HG03064 (cell line): ENCODE measurements at regions not wholly inside any gene's neighbourhood (a gene's known extent, or its start where the extent isn't known, plus 50 kb on each side); places are given as distances from the start of the nearest gene placed in this dataset.

ENCODE experiments used
- ATAC-seq: cut with Tn5 transposase; IDR thresholded peaks from one replicate; pipeline ENCODE4 v1.9.1; 2021; ENCODE audit warnings: low read depth; ENCODE audit not compliant: unreplicated experiment

DNA sequence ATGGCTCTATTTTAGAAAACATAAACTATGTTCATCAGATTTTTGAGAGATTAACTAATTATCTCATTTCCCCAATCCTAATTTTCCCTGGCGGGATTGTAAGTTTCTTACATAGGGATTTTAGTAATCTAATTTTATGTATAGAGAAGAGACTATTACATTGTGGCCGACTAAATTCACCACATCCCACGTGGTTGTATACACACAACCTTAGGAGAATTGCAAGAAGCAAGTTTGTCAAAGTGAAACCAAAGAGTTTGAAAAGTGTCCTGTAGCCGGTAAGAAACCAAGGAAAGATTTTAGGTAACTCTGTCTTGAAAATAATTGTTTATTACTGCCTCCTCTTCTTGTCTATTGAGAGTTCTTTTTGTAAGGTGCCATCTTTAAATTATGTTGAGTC lies 550.6 kb downstream of the LTN1 start:
- no peak for ATAC-seq

DNA sequence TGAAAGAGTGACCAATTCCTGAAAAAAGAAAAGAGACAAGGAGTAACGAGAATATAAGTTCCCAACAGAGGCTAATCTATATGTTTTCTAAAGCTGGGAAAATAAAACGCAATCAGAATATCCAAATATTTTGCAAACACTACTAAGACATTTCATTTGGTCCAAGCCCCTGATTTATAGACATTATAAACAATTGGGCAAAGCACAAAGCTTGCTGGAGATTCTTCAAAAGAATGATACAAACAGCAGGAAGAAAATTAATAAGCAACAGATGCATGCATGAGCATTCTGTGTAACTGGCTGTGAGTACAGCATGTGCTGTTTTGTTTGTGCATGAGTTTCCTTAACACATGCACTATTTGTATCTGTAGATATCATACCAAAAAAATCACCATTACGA lies 552.9 kb downstream of the LTN1 start:
- no peak for ATAC-seq

DNA sequence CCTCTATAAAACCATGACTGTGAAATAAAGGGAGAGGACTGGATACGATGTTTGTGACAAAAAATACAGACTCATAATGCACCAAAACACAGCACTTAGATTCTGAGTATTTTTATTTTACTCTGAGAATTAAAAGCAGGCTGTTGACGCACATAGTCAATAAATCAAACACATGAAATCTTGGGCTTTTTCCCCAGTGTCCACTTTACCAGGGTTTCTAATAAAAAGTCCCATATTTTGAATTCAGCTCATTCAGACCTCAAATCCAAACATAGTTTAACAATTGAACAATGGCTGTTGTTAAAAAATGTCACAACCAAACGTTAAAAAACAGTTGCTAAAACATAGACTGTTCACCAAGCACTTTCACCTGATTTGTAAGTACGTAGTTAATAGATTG lies 553.4 kb downstream of the LTN1 start:
- no peak for ATAC-seq

DNA sequence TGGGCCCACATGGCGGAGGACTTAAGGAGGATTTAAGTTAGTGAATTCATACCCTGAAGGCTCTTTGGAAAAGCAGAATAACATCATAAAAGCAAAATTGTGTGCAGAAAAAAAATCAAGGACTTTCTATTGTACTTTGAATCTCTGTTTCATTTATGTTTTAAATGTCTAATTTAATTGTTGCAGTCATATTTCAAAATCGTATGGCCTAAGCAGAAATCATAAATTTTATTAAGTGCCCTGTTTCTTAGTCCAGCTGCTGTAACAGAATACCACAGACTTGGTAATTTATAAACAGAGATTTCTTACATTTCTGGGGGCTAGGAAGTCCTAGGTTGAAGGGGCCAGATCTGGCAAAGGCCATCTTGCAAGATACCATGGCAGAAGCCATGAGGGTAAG lies 555.6 kb downstream of the LTN1 start:
- no peak for ATAC-seq

DNA sequence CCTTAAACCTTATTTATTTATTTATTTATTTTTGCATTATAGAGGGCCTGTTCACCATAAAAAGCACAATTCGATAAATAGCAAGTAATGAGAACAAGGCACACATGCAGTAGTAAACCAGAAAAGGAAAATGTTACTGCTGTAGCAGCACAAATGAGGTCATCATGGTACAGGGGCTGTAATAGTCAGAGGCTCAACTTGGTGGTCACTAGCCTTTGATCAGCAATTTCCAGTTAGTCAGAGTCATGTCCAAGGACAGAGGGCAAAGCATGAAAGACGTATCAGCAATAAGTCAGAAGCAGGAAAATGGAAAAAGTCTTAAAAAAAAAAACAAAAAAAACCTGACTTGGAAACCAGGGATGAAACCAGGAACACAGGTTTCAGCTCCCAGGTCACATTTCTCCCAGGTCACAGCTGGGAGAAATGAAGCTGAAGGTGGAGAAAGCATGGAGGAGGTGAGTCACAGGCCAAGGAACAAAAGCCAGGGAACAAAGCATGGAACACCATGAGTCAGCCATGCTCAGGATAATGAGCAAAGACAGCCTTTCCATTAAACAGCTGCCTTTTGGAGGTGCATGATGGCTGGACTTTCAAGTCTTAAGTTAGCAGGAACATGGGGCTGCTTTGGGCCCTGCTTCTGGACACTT lies 556.3 kb downstream of the LTN1 start:
- ATAC-seq: no peak

DNA sequence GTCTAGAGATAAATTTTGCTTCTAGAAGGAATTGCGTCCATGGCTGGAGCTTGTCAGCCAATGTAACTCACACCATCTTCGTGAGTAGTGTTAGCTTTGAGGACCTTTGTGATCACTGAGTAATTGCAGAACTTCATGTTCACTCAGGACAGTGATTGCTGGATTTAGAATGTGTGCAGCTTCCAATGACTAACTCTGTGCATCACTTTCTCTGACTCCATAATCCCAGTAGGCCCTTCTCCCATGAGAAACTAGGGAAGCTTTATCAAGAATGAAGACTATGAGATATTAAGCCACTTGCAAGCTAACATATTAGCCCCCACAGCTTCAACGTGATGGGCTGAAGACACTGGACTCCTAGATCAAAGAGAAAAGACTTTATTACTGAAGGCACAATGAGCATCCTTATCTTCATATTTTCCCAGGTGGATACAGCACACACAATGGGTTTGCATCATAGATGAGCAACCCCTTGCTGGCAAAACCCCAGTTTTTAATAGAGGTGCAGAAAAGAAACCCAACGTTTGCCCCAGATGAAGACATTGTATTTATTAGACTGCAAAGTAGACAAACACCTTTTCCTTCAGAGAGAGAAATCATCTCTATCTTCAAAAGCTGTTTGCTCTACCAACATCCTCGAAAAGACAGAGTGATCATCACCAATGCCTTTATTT lies 561.0 kb downstream of the LTN1 start:
- no peak for ATAC-seq

DNA sequence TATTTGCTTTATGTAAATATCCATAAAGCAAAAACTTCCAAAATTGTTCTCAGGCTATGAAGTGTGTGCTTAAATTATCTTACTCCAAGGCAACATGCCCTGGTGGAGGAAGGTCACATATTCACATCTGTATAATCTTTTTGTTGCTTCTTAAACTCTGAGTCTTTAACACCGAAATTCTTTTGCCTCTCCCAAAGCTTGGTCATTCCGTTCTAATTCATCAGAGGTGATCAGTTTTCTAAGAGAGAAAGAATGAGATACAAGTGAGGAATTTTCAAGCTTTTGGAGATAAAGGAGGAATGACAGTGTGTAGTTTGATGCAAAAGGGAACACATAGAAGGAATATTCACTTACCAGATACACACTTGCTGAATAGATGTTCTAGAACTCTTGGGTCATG lies 561.7 kb downstream of the LTN1 start:
- ATAC-seq: no peak

DNA sequence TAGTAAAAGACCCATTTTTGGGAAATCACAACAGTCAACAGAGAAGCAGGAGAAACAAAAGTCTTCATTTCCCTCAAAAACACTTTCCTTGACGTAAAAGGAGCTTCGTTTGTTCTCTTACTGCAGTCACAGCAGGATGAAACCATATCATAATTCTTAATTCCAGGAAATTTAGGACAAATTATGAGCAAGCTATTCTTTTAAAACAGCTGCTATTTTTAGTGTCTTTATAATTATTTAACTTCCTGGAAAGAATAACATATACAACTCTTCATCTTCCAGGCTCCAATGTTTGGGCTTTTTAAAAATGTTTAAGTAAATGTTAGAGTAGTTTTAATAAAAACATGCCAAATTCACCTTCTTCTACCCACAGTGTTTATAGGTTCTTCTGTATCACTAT lies 563.5 kb downstream of the LTN1 start:
- ATAC-seq: no peak

DNA sequence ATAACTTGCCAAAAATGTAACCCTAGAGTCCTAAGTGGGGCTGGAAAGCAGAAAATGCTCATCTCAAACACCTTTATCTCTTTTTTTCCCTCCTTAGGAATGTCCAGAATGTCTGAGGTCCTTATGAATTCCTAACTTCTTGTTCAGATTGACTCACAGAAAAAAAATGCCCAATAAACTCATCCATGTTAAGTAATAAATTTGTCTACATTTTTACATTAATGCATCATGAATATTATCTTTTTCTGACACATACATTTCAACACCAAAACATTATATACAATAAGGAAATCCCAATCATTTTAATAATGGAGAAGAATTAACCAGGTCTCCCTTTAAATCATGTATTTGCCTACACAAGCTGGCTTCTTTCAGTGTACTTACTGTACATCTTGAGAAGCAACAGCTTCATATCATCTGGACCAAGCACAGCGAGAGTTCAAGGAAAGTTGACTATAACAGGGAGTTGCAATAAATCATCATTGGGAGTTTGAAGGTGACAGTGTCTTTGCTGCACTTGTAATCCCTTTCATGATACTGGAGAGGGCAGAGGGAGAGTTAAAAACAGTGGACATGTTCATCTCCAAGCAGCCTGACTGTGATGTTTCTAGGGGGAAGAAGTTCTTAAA lies 565.2 kb downstream of the LTN1 start:
- no peak for ATAC-seq

DNA sequence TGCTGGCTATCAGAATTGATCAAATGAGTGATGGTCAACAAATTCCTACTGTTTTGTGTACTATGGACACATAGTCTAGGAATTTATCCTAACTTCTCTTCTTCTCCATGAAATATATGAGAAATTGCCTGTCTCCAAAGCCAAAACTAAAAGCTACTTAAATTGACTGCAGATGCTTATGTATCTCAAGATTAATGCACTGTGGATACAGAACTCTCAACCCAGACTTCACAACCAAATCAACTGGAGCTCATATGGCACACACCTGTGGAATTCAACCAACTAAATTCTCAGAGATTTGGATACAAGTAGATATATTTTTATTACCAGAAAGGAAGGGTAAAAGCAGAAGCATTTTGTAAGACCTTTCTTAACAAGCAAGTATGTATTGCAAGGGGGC lies 566.1 kb downstream of the LTN1 start:
- no peak for ATAC-seq

DNA sequence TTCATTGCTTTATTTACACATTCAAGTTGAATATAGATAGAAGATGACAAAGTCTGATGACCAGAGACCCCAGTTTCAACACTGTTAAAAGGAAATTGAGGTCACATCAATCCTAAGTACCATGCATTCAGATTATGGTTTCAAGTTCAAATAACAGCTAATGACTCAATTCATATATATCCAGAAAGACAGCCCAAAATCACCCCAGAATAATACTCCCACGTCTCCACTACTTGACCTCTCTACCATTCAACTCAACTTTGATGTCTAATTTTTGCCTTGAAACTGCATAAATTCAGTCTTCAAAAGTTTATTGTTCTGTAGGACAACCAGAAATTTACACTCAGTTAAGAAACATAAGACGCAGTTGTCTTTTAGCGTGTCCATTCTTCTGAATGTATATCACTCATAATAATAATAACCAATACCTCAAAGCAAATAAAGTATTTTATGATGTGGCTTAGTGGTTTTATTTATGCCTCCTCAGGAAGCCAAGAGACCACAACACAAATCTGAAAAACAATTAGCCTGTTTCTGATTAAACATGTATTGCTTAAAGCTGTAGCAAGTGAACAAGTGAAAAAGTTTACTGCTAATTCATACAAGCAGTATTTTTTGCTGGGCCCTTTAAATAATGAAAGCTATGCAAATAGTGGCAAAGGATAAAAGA lies 569.0 kb downstream of the LTN1 start:
- ATAC-seq: no peak

DNA sequence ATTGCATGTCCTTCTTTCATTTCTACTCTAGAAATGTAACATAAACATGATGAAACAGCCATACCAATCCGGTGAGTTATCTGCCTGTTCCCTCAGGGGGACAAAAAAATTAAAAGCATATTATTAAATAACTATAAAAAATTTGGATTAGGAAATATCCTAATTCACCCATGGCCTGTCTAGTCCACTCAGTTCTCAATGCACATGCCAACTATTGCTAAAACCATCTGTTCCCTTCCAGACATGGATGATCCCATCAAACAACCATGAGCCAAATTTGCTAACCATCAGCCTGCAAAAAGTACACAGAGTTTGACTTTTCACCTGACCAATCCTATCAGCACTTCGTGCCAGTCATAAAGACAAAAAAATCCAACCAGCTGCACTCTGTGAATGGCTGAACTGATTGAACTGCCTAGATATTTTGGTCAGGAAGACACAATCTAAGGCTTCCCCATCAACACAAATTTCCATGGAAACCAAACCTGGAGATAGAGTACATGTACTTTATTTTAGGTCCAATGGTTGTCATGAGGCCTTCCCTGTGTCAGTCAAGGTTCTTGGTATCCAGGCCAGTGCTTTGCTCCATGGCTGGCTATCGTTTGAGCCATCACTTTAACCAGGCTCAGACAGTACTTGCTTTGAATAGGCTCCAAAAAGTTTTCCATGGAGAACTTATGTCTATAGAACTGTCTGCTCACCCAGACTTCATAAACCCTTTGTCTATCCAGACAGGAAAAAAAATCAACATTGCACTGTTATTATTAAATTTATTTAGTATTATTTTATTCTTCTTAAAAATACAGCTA lies 570.8 kb downstream of the LTN1 start:
- ATAC-seq: no peak

DNA sequence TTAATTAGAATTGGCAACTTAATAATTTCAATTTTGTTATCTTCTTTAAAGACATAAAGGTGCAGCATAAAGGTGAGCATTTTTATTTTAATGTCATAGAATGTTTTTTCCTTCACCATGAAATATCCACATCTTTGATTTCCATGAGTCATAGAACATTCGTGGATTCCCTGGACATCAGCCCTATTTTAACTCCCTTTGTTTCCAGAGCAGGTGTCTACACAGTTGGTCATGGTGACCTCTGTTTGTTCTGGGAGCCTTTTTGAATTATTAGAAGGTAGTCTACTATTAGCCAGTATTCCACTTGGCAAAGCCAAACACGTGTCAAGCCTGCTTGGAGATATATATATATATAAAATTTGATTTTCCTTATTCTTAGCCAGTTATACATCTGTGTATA lies 572.9 kb downstream of the LTN1 start:
- no peak for ATAC-seq

DNA sequence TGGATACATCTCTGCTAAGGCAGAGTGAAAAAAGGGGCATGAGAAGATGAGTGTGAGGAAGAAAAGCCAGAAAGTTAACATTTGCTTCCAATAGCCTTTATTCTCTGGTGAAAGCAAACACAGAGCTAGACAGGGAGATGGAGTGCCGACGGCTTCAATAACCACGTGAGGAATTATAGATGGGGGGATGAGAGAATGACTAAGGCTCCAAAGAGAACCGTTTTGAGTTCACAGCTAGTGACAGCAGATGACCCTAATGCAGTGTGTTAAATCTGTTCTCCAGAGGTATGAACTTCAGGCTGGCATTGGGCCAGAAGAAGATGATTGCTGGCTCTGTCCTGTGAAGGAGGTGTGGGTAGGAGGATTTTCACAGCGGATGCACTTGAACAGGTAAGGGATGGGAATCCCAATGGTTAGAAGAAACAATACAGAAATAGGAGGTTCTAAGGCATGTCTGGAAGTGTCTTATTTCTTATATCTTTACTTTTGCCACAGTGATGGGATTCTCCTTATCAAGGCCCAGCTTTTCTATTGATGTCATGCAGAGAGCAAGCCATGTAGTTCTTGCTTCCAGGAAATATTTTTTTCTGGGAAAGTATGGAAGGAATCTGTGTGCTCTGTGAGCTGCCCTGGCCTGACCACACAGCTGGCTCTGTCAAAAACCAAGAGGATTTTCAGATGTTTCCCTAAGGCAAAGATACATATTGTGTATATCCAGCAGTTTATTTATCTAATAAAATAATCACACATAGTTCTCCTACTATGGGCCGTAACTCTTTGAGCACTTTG lies 573.8 kb downstream of the LTN1 start:
- ATAC-seq: no peak

DNA sequence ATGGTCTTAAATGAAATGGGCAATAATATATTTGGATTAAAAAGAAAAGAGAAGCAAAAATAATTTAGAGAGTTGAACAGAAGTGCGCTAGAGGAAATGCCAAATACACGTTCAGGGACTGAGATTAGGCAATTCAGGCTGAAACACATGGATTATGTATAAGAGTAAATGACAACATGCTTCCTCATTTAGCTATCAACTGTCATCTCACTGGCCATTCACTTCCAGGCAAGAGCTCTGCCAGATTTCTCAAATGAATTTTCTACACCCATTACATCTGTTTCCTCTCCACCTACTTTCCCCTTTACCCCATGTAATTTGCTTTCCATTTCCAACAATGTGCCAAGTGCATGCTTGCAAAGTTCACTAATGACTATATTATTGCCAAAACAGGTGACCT lies 582.4 kb downstream of the LTN1 start:
- ATAC-seq: no peak

DNA sequence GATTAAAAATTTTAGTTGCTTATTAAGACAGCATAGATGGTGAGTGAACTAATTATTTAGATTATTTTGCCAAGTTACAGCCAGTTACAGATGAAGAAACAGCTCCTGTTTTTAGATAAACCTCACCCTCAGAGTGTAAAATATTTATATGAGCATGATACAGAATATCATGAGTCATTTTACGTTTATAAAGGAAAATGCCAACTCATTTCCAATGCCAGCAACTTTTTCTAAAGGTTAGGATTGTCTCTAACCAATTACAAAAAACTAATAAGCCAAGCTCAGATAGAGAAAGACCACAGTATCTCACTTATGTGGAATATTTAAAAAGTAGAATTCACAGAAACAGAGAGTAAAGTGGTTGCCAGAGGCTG lies 590.1 kb downstream of the LTN1 start:
- ATAC-seq: no peak

DNA sequence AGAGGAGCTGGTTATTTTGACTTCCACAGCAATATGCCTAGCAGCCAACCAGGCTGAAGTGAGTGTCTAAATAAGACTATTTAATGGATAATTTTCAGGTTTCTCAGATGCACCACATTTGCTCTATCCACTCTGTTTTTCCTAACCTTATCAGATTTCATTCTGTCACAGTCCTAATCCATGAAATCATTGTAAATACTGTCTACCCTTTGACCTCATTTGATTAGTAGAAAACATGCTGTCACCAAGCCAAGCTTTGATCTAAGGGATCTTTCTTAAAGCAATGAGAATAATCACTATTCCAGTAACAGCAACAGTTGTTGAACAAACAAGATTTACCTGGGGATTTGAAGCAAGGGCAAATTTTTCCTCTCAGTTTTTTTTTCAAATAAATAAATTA lies 595.6 kb downstream of the LTN1 start:
- no peak for ATAC-seq

DNA sequence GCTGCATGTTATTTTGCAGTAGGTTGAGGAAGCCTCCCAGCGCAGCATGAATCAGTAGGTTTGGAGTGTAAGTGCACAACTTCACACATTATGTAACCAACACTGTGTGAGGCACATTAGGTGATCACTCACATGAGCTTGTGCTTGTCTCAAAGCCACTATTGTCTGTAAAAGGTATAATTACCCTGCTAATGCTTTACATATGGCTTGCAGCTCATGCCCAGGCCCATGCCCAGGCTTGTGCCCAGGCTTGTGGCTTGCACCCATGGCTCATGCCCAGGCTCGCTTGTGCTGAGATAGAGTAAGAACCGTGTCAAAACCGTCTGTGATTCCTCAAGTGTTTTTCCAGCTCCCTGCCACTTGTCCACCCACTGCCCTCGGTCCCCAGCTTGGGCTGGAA lies 596.3 kb downstream of the LTN1 start:
- no peak for ATAC-seq

DNA sequence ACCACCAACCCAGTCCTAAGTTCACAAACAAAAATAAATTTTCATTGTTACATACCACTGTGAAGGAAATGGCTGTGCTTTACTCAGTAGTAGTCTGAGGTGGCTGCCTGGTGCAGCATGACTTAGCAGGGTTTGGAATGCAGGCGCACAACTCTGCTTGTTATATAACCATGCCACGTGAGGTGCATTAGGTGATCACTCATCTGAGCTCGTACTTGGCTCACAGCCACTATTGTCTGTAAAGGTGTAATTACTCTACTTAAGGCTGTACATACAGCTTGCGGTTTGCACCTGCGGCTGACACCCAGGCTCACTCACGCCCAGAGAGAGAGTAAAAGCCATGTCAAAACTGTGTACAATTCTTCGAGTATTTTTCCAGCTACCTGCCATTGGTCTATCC lies 599.4 kb downstream of the LTN1 start:
- no peak for ATAC-seq
